A673 (cell line): ENCODE measurements at regions not wholly inside any gene's neighbourhood (a gene's known extent, or its start where the extent isn't known, plus 50 kb on each side); places are given as distances from the start of the nearest gene placed in this dataset.

Experiments used
- BruUV-seq: library from RNA; stranded (reverse); fragments of 400-500 nt; replicated peaks from 2 replicates; lab custom pipeline; 2021; lab: Mats Ljungman, UMichigan
- CTCF ChIA-PET: fragments of 300-600 bp; sonication (Branson Sonifier 250); formaldehyde crosslinking; loops from one replicate; lab custom pipeline; 2022; ENCODE audit warnings: antibody characterized with exemption; lab: Charles Lee
- POLR2A ChIA-PET: fragments of 300-600 bp; sonication (Branson Sonifier 250); formaldehyde crosslinking; loops from one replicate; lab custom pipeline; 2022; ENCODE audit warnings: antibody characterized with exemption; ENCODE audit not compliant: low non-redundant PET; lab: Charles Lee
- DNase-seq: peaks from one replicate; pipeline ENCODE4 v3.0.0-alpha.2; 2015; ENCODE audit warnings: low spot score
- H3K27ac ChIP-seq: fragments of 200-600 bp; sonication (generic); 2 replicates; pipeline ENCODE4 v1.5.1; 2016; ENCODE audit warnings: mixed run types, low read depth, mild to moderate bottlenecking, mixed read lengths, antibody characterized with exemption, low read length; ENCODE audit not compliant: poor library complexity, severe bottlenecking
- H3K27me3 ChIP-seq: fragments of 200-600 bp; sonication (generic); replicated peaks from 2 replicates; pipeline ENCODE4 v1.6.1; 2017; ENCODE audit warnings: mixed run types, low read depth, mild to moderate bottlenecking, mixed read lengths, antibody characterized with exemption, low read length; ENCODE audit not compliant: insufficient read depth, poor library complexity
- H3K36me3 ChIP-seq: fragments of 200-600 bp; sonication (generic); 2 replicates; pipeline ENCODE4 v1.6.1; 2016; ENCODE audit warnings: mixed run types, mild to moderate bottlenecking, mixed read lengths, antibody characterized with exemption, low read length; ENCODE audit not compliant: insufficient read depth, poor library complexity, severe bottlenecking
- H3K4me1 ChIP-seq: fragments of 200-600 bp; sonication (generic); 2 replicates; pipeline ENCODE4 v1.6.1; 2017; ENCODE audit warnings: mixed run types, mild to moderate bottlenecking, mixed read lengths, antibody characterized with exemption, low read length; ENCODE audit not compliant: insufficient read depth, poor library complexity, severe bottlenecking
- H3K4me3 ChIP-seq: fragments of 200-600 bp; sonication (generic); 2 replicates; pipeline ENCODE4 v1.5.1; 2016; ENCODE audit warnings: low read depth, mixed run types, mild to moderate bottlenecking, mixed read lengths, low read length; ENCODE audit not compliant: poor library complexity, severe bottlenecking
- H3K9me3 ChIP-seq: fragments of 200-600 bp; sonication (generic); 2 replicates; pipeline ENCODE4 v1.6.1; 2016; ENCODE audit warnings: mixed run types, low read depth, mild to moderate bottlenecking, mixed read lengths, antibody characterized with exemption, low read length; ENCODE audit not compliant: poor library complexity, severe bottlenecking
- CTCF ChIP-seq: fragments of 300-800, 200-600 bp; sonication (generic); conservative IDR thresholded peaks from 2 replicates; pipeline ENCODE4 v1.5.1; 2017; ENCODE audit warnings: low read depth, mild to moderate bottlenecking, antibody characterized with exemption, low read length, moderate library complexity, mixed read lengths
- EZH2 ChIP-seq: fragments of 200-600 bp; sonication (generic); IDR thresholded peaks from 2 replicates; pipeline ENCODE4 v1.6.1; 2017; ENCODE audit warnings: borderline replicate concordance, low read depth, mild to moderate bottlenecking, mixed read lengths, antibody characterized with exemption, low read length; ENCODE audit not compliant: poor library complexity, severe bottlenecking
- intact Hi-C: fragments of 100-400 bp; cut with micrococcal nuclease; formaldehyde crosslinking; loops from one replicate; pipeline ENCODE4 v1.10.0; 2022; ENCODE audit not compliant: unreplicated experiment

GRCh38 chr9:116100711-116101121, 52.9 kb upstream of the PAPPA start:
- DNase-seq: no peak
- ChIA-PET CTCF (no interaction called here), POLR2A (no interaction called here)
- H3K27me3 ChIP-seq: no peaks in the 10 kb centered on the region
- intact Hi-C loops: no loop called here
- peaks cover 12% of the 10 kb centered on the region for H3K4me1 ChIP-seq
- TF ChIP-seq EZH2 (no peak), CTCF (no peak)
- BruUV-seq: no TSS peak
- H3K4me3 ChIP-seq: no peak overlapping the region
- H3K36me3 ChIP-seq: no peaks in the 10 kb centered on the region
- H3K27ac ChIP-seq: no peak overlapping the region
- no peaks in the 10 kb centered on the region for H3K9me3 ChIP-seq

GRCh38 chr9:116101516-116101915, 52.1 kb upstream of the PAPPA start:
- ChIA-PET POLR2A (no interaction called here), CTCF (no interaction called here)
- intact Hi-C loops: no loop called here
- Histone ChIP-seq H3K9me3 (no peaks in the 10 kb centered on the region), H3K36me3 (no peaks in the 10 kb centered on the region), H3K27ac (no peak overlapping the region), H3K27me3 (no peaks in the 10 kb centered on the region), H3K4me1 (peaks cover 13% of the 10 kb centered on the region), H3K4me3 (no peak overlapping the region)
- no TSS peak for BruUV-seq
- DNase-seq: peak; percentile 50
- TF ChIP-seq CTCF: no peak
- TF ChIP-seq EZH2: no peak

GRCh38 chr9:116102596-116102995, 51.0 kb upstream of the PAPPA start:
- POLR2A ChIA-PET: no interaction called here
- CTCF ChIA-PET: no interaction called here
- Histone ChIP-seq H3K4me1 (peaks cover 4% of the 10 kb centered on the region), H3K27me3 (no peaks in the 10 kb centered on the region), H3K4me3 (no peak overlapping the region), H3K27ac (no peak overlapping the region), H3K36me3 (no peaks in the 10 kb centered on the region), H3K9me3 (no peaks in the 10 kb centered on the region)
- DNase-seq: no peak
- BruUV-seq: no TSS peak
- intact Hi-C loops: no loop called here
- no peak for TF ChIP-seq CTCF
- no peak for TF ChIP-seq EZH2
